ENCODE measurements at regions not wholly inside any gene's neighbourhood (a gene's known extent, or its start where the extent isn't known, plus 50 kb on each side); places are given as distances from the start of the nearest gene placed in this dataset.

- no peak for DNase-seq
These were observed 50.1 kb upstream of the ADRA2C start for GRCh38 chr4:3715855-3716630.

- DNase-seq, result no peak
These were observed 50.9 kb upstream of the ADRA2C start for GRCh38 chr4:3715061-3715854.

- no peak for DNase-seq
These were observed 51.6 kb upstream of the ADRA2C start for GRCh38 chr4:3714642-3715001.

GRCh38 chr4:3713817-3714641, 52.2 kb upstream of the ADRA2C start:
- DNase-seq, result no peak

GRCh38 chr4:3713346-3713745, 52.8 kb upstream of the ADRA2C start:
- no peak for DNase-seq

GRCh38 chr4:3712936-3713335, 53.2 kb upstream of the ADRA2C start:
- no peak for DNase-seq

GRCh38 chr4:3712112-3712805, 53.9 kb upstream of the ADRA2C start:
- no peak for DNase-seq

GRCh38 chr4:3711183-3712111, 54.7 kb upstream of the ADRA2C start:
- no peak for DNase-seq

- DNase-seq, result no peak
These were observed 55.6 kb upstream of the ADRA2C start for GRCh38 chr4:3710451-3711182.

- DNase-seq, result no peak
These were observed 56.2 kb upstream of the ADRA2C start for GRCh38 chr4:3709846-3710441.

GRCh38 chr4:3709061-3709845, 56.9 kb upstream of the ADRA2C start:
- no peak for DNase-seq

GRCh38 chr4:3708611-3709010, 57.6 kb upstream of the ADRA2C start:
- no peak for DNase-seq

- no peak for DNase-seq
These were observed 58.1 kb upstream of the ADRA2C start for GRCh38 chr4:3708103-3708510.

GRCh38 chr4:3707423-3708102, 58.6 kb upstream of the ADRA2C start:
- no peak for DNase-seq

GRCh38 chr4:3706565-3707422, 59.4 kb upstream of the ADRA2C start:
- DNase-seq, result no peak

- DNase-seq, result no peak
These were observed 60.1 kb upstream of the ADRA2C start for GRCh38 chr4:3706111-3706511.

- DNase-seq, result no peak
These were observed 60.8 kb upstream of the ADRA2C start for GRCh38 chr4:3705236-3705987.

Data from stimulated activated CD4-positive, alpha-beta T cell treated with anti-CD3 and anti-CD28 coated beads, Interleukin-15, amount 100 ng/mL, for 24 hours (primary cell).